HCT116 (cell line): ENCODE measurements at regions not wholly inside any gene's neighbourhood (a gene's known extent, or its start where the extent isn't known, plus 50 kb on each side); places are given as distances from the start of the nearest gene placed in this dataset.

ENCODE experiments used
- ATAC-seq: fragments of 200-7000 bp; cut with Tn5 transposase; 2 replicates; pipeline ENCODE4 v1.9.1; 2020; ENCODE audit warnings: mild to moderate bottlenecking, moderate library complexity
- BruUV-seq: library from RNA; stranded (reverse); fragments of 400-500 nt; replicated peaks from 2 replicates; lab custom pipeline; 2021; lab: Mats Ljungman, UMichigan
- CTCF ChIA-PET: fragments of 300-600 bp; sonication (Branson Sonifier 250); formaldehyde crosslinking; loops from one replicate; lab custom pipeline; 2021; ENCODE audit warnings: antibody characterized with exemption; lab: Charles Lee
- POLR2A ChIA-PET: fragments of 300-600, 350-600 bp; sonication (Branson Sonifier 250); formaldehyde crosslinking; loops from one replicate; lab custom pipeline; 2021; ENCODE audit warnings: antibody characterized with exemption; lab: Charles Lee
- RAD21 ChIA-PET, 2 experiments: fragments of 300-600 bp; sonication (Branson Sonifier 250); formaldehyde crosslinking; loops; one replicate each; lab custom pipeline; 2023; ENCODE audit warnings: low total read pairs in 2 of 2; ENCODE audit not compliant: uncharacterized antibody in 2 of 2, unreplicated experiment in 2 of 2, low non-redundant PET in 1 of 2; lab: Charles Lee
- DNase-seq: peaks from one replicate; pipeline ENCODE4 v3.0.0-alpha.2; 2010; ENCODE audit warnings: low read depth, low spot score
- H2AFZ ChIP-seq: fragments of 200-600 bp; shearing (Covaris generic), sonication (generic); 2 replicates; pipeline ENCODE4 v1.6.1; 2017; ENCODE audit warnings: low read depth, mixed run types, mixed read lengths, antibody characterized with exemption, low read length; ENCODE audit not compliant: poor library complexity, severe bottlenecking
- H3K27ac ChIP-seq: 2 replicates; pipeline ENCODE4 v1.5.1; 2012; ENCODE audit warnings: low read depth, low read length
- H3K27me3 ChIP-seq: fragments of 200-600 bp; sonication (generic); 2 replicates; pipeline ENCODE4 v1.6.1; 2016; ENCODE audit warnings: mixed run types, low read length, mixed read lengths; ENCODE audit not compliant: insufficient read depth
- H3K36me3 ChIP-seq, 2 experiments: fragments of 200-500 bp in 1 of 2; fragments of 200-600 bp in 1 of 2; sonication (Bioruptor generic) in 1 of 2; sonication (generic) in 1 of 2; 2 replicates each; pipeline versions ENCODE4 v1.5.1 to v1.6.1; 2014 to 2016; ENCODE audit warnings: low read length in 2 of 2, inconsistent platforms in 1 of 2, mixed read lengths in 1 of 2, mixed run types in 1 of 2; ENCODE audit not compliant: insufficient read depth in 2 of 2, control insufficient read depth in 1 of 2
- H3K4me1 ChIP-seq, 2 experiments: fragments of 200-600 bp in 1 of 2; sonication (generic) in 1 of 2; 2 replicates each; pipeline versions ENCODE4 v1.5.1 to v1.6.1; 2012 to 2017; ENCODE audit warnings: low read length in 2 of 2, inconsistent platforms in 1 of 2, mild to moderate bottlenecking in 1 of 2, mixed read lengths in 1 of 2, mixed run types in 1 of 2, moderate library complexity in 1 of 2; ENCODE audit not compliant: insufficient read depth in 2 of 2, control insufficient read depth in 1 of 2
- H3K4me2 ChIP-seq: fragments of 200-600 bp; sonication (generic); 2 replicates; pipeline ENCODE4 v1.6.1; 2017; ENCODE audit warnings: mixed run types, low read length, mixed read lengths
- H3K4me3 ChIP-seq, 2 experiments: fragments of 200-600 bp in 1 of 2; sonication (generic) in 1 of 2; replicated peaks in 1 of 2; 2 replicates each; pipeline ENCODE4 v1.5.1; 2011 to 2016; ENCODE audit warnings: low read length in 2 of 2, control low read depth in 1 of 2, low read depth in 1 of 2, mild to moderate bottlenecking in 1 of 2, mixed read lengths in 1 of 2, mixed run types in 1 of 2
- H3K79me2 ChIP-seq: fragments of 200-600 bp; sonication (generic); 2 replicates; pipeline ENCODE4 v1.6.1; 2017; ENCODE audit warnings: mild to moderate bottlenecking, mixed run types, low read length, moderate library complexity, mixed read lengths; ENCODE audit not compliant: insufficient read depth
- H3K9ac ChIP-seq: fragments of 200-600 bp; sonication (generic); 2 replicates; pipeline ENCODE4 v1.6.1; 2016; ENCODE audit warnings: low read length, mixed read lengths
- H3K9me2 ChIP-seq: fragments of 200-600 bp; sonication (generic), shearing (Covaris generic); 2 replicates; pipeline ENCODE4 v1.6.1; 2017; ENCODE audit warnings: mixed run types, mild to moderate bottlenecking, moderate library complexity; ENCODE audit not compliant: insufficient read depth
- H3K9me3 ChIP-seq, 2 experiments: fragments of 200-500 bp in 1 of 2; fragments of 200-600 bp in 1 of 2; sonication (Bioruptor generic) in 1 of 2; sonication (generic) in 1 of 2; 2 replicates each; pipeline ENCODE4 v1.6.1; 2014 to 2017; ENCODE audit warnings: low read length in 2 of 2, mixed read lengths in 2 of 2, inconsistent platforms in 1 of 2, low read depth in 1 of 2, mild to moderate bottlenecking in 1 of 2, mixed run types in 1 of 2, moderate library complexity in 1 of 2; ENCODE audit not compliant: control insufficient read depth in 1 of 2, insufficient read depth in 1 of 2
- H4K20me1 ChIP-seq: fragments of 200-600 bp; sonication (generic), shearing (Covaris generic); 2 replicates; pipeline ENCODE4 v1.6.1; 2017; ENCODE audit warnings: mixed run types, mild to moderate bottlenecking, moderate library complexity; ENCODE audit not compliant: insufficient read depth
- CEBPB ChIP-seq: IDR thresholded peaks from 2 replicates; pipeline ENCODE4 v1.6.1; 2012; ENCODE audit warnings: low read depth
- ELF1 ChIP-seq: IDR thresholded peaks from 2 replicates; pipeline ENCODE4 v1.6.1; 2012; ENCODE audit warnings: low read depth, borderline replicate concordance
- EZH2 ChIP-seq: fragments of 200-600 bp; sonication (generic); IDR thresholded peaks from 2 replicates; pipeline ENCODE4 v1.6.1; 2017; ENCODE audit warnings: antibody characterized with exemption, mixed run types
- FOSL1 ChIP-seq: IDR thresholded peaks from 2 replicates; pipeline ENCODE4 v1.6.1; 2012; ENCODE audit warnings: low read depth
- JUND ChIP-seq: IDR thresholded peaks from 2 replicates; pipeline ENCODE4 v1.6.1; 2012
- REST ChIP-seq: IDR thresholded peaks from 2 replicates; pipeline ENCODE4 v1.6.1; 2012; ENCODE audit warnings: low read depth
- SIN3A ChIP-seq: IDR thresholded peaks from 2 replicates; pipeline ENCODE4 v1.6.1; 2012; ENCODE audit warnings: low read depth
- SRF ChIP-seq: IDR thresholded peaks from 2 replicates; pipeline ENCODE4 v1.6.1; 2012; ENCODE audit warnings: low read depth
- TCF7L2 ChIP-seq: IDR thresholded peaks from 2 replicates; pipeline ENCODE4 v1.7.0; 2011; ENCODE audit warnings: borderline replicate concordance, inconsistent platforms; ENCODE audit not compliant: insufficient read depth, insufficient read length; ENCODE audit errors: extremely low read depth
- YY1 ChIP-seq: IDR thresholded peaks from 2 replicates; pipeline ENCODE4 v1.6.1; 2011; ENCODE audit warnings: low read length, low read depth, moderate library complexity, mild to moderate bottlenecking; ENCODE audit not compliant: insufficient replicate concordance; ENCODE audit errors: extremely low read depth
- ZFX ChIP-seq: fragments of 450-650 bp; IDR thresholded peaks from 2 replicates; pipeline ENCODE4 v1.6.1; 2017
- ZNF274 ChIP-seq: fragments of 200-500 bp; sonication (Bioruptor generic); IDR thresholded peaks from 2 replicates; pipeline ENCODE4 v1.6.1; 2014; ENCODE audit warnings: mild to moderate bottlenecking, low read depth, low read length, inconsistent platforms
- intact Hi-C: fragments of 100-400 bp; cut with micrococcal nuclease; formaldehyde crosslinking; loops from 2 replicates; pipeline ENCODE4 v1.10.0; 2022

GRCh38 chr2:199118673-199119112 lies 339.0 kb downstream of the SATB2 start:
- Histone ChIP-seq H3K9ac (no peak overlapping the region), H4K20me1 (no peaks in the 10 kb centered on the region), H3K27me3 (peaks cover 19% of the 10 kb centered on the region; the same call in 1 of the 2 replicates), H2AFZ (no peak overlapping the region), H3K79me2 (no peaks in the 10 kb centered on the region), H3K9me2 (no peaks in the 10 kb centered on the region), H3K4me1 (no peaks in the 10 kb centered on the region), H3K4me3 (no peak overlapping the region), H3K9me3 (no peaks in the 10 kb centered on the region), H3K27ac (no peak overlapping the region), H3K4me2 (no peak overlapping the region), H3K36me3 (no peaks in the 10 kb centered on the region)
- POLR2A ChIA-PET = no interaction called here
- CTCF ChIA-PET = no interaction called here
- intact Hi-C loops = no loop called here
- no peak for DNase-seq
- ATAC-seq = no peak
- no TSS peak for BruUV-seq
- TF ChIP-seq ELF1 (no peak), EZH2 (no peak), CEBPB (no peak), TCF7L2 (no peak)
- RAD21 ChIA-PET = no interaction called here

- BruUV-seq = no TSS peak
Observed at GRCh38 chr2:199115169-199115568, 342.6 kb downstream of the SATB2 start.

More at GRCh38 chr2:199115169-199115568, 342.6 kb downstream of the SATB2 start:
- H3K9me3 ChIP-seq = no peaks in the 10 kb centered on the region
- no peaks in the 10 kb centered on the region for H3K79me2 ChIP-seq
- no peak overlapping the region for H3K27ac ChIP-seq
- no peaks in the 10 kb centered on the region for H3K9me2 ChIP-seq
- H4K20me1 ChIP-seq = no peaks in the 10 kb centered on the region
- POLR2A ChIA-PET = no interaction called here
- intact Hi-C loops = no loop called here
- RAD21 ChIA-PET = no interaction called here
- TF ChIP-seq ZFX (no peak), SIN3A (no peak), CEBPB (no peak), FOSL1 (no peak), JUND (no peak), YY1 (no peak), SRF (no peak), ZNF274 (no peak), REST (no peak)
- H3K4me2 ChIP-seq = no peak overlapping the region
- H3K9ac ChIP-seq = no peak overlapping the region
- H3K36me3 ChIP-seq = no peaks in the 10 kb centered on the region
- CTCF ChIA-PET = no interaction called here
- 0 out of 2 replicates have a peak, but pooled peaks cover 4% of the 10 kb centered on the region for H3K27me3 ChIP-seq
- H2AFZ ChIP-seq = no peak overlapping the region
- H3K4me1 ChIP-seq = no peaks in the 10 kb centered on the region
- ATAC-seq (no peak), DNase-seq (no peak)
- no peak overlapping the region for H3K4me3 ChIP-seq
